IPS DF 6.9 (cell line): ENCODE measurements at regions not wholly inside any gene's neighbourhood (a gene's known extent, or its start where the extent isn't known, plus 50 kb on each side); places are given as distances from the start of the nearest gene placed in this dataset.
"Not testable (repeated sequence)": the region's sequence is repeated elsewhere in the genome, so short reads cannot be mapped to it uniquely, and the experiment has no call there.

Experiments used
- DNase-seq: peaks from one replicate; pipeline ENCODE4 v3.0.0-alpha.2; 2013; ENCODE audit warnings: low read depth, low spot score
- H3K27ac ChIP-seq: one replicate; pipeline ENCODE4 v1.5.1; 2013; ENCODE audit warnings: low read length, control low read depth
- H3K27me3 ChIP-seq: 2 replicates; pipeline ENCODE4 v1.6.1; 2013; ENCODE audit warnings: mild to moderate bottlenecking, low read length; ENCODE audit not compliant: control insufficient read depth, insufficient read depth
- H3K36me3 ChIP-seq: 2 replicates; pipeline ENCODE4 v1.6.1; 2013; ENCODE audit warnings: low read length; ENCODE audit not compliant: control insufficient read depth, insufficient read depth
- H3K4me1 ChIP-seq: 2 replicates; pipeline ENCODE4 v1.6.1; 2013; ENCODE audit warnings: low read length; ENCODE audit not compliant: control insufficient read depth, insufficient read depth
- H3K4me3 ChIP-seq: 2 replicates; pipeline ENCODE4 v1.5.1; 2013; ENCODE audit warnings: mild to moderate bottlenecking, low read length
- H3K9me3 ChIP-seq: 2 replicates; pipeline ENCODE4 v1.6.1; 2013; ENCODE audit warnings: low read length, inconsistent platforms; ENCODE audit not compliant: control insufficient read depth, insufficient read depth
- WGBS: extraction: QIAGEN DNeasy Blood & Tissue Kit; methylation state at CpG from one replicate; pipeline ENCODE4 v1.1.7; 2013; ENCODE audit warnings: mixed read lengths, missing lambda C conversion rate; ENCODE audit not compliant: insufficient read length, insufficient coverage; 5-methylcytosine and 5-hydroxymethylcytosine counted together

DNA sequence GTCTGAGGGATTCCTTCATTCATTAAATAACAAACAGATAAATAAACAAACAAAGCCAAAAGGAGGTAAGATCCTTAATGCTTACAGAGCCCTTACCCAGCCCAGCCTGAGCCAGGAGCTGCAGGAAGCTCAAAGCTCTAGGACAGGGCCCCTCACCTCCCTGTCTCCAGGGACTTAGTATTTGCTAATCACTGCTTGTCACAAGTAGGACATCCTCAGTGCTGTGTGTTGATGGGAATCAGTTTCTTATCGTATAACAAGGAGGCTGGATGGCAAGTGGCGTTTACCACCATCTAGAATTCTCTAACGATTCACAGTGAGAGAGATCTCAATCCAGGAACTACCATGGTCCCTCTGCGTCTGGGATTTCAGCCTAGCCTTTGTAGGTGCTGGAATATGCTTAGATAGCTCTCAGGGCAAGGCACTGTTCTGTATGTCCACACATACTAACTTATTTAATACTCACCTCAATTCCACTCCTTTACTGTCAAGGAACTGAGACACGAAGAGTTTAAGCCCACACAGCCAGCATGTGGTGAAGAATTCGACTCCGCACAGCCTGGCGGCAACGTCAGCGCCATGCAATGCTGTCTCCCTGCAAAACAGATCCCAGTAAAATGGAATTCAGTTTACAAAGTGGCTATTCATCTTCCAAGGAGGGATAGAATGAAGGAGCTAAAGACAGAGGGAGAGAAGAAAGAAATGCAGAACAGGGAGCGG lies 164.8 kb downstream of the MYCN start:
- Histone ChIP-seq H3K4me1 (peaks cover 22% of the 10 kb centered on the region), H3K9me3 (no peaks in the 10 kb centered on the region), H3K27me3 (no peaks in the 10 kb centered on the region), H3K27ac (peak overlapping the region; percentile 99), H3K36me3 (no peaks in the 10 kb centered on the region), H3K4me3 (no peak overlapping the region)
- no CpG with 5 or more reads among the region's 11 CpGs for WGBS
- DNase-seq, result peak; percentile 25

DNA sequence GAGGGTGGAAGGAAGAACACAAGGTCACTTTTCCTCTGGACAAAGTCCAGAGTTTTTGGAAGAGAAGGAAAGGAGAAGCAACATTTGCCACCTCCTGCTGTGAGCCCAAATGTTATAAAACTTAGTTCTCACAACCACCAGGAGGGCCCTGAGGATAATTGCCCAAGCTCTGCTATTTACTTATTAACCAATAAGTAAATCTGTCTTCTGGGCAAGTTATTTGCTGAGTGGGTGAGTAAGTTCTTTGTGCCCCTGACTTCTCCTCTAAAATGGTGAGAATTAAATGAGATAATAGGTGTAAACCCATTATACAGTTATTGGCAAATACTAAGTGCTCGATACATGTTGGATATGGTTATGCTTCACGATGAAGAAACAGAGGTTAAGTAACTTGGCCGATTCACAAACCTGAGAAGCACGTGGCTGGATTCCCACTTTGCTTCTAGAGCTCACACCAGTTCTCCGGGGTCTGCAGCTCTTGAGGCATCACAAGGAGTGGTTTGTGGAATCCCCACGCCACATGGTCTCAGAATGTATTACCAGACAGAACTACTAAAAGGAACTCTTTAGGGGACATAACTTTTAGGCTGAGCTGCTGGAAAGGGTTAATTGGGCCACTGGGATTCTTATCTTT lies 164.1 kb downstream of the MYCN start:
- no peaks in the 10 kb centered on the region for H3K36me3 ChIP-seq

DNA sequence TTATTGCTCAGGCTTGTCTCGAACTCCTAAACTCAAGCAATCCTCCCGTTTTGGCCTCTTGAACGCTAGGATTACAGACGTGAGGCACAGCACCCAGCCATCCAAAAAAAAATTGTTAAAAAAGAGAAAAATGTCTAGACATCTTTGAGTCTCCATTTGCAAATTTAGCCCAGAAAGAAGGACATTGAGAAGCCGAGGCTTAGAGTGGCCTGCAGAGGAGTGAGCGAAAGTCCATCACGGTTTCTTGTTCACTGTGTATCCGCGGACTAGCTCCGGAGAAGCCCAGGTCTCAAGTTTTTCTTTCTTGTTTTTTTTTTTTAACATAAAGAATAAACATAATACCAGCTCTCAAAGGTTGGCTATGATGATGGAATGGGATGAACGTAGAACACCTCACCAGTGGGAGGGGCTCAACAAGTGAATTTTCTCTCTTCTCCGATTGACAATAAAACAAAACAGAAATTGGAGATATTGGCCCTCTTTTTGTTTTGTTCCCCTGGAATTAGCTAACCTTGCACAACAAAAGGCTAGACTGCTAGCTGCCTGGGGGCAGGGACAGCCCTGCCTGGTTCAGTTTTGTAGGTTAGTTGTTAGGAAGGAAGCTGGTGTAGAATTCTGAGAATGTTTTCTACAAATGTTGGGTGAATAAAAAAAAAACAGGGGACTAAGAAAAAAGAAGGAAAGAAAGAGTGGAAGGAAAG lies 163.4 kb downstream of the MYCN start:
- no peak overlapping the region for H3K4me3 ChIP-seq
- no peaks in the 10 kb centered on the region for H3K9me3 ChIP-seq
- H3K36me3 ChIP-seq, result no peaks in the 10 kb centered on the region
- peaks cover 22% of the 10 kb centered on the region for H3K4me1 ChIP-seq
- no peak overlapping the region for H3K27ac ChIP-seq
- peak; percentile 22 for DNase-seq
- no CpG with 5 or more reads among the region's 12 CpGs for WGBS
- no peaks in the 10 kb centered on the region for H3K27me3 ChIP-seq

More for the DNA sequence above, 164.1 kb downstream of the MYCN start:
- Histone ChIP-seq H3K27ac (peak overlapping the region; percentile 99), H3K9me3 (no peaks in the 10 kb centered on the region), H3K4me1 (peaks cover 22% of the 10 kb centered on the region), H3K4me3 (no peak overlapping the region), H3K27me3 (no peaks in the 10 kb centered on the region)
- no CpG with 5 or more reads among the region's 6 CpGs for WGBS
- DNase-seq, result no peak

GRCh38 chr2:16102976-16103380 lies 162.6 kb downstream of the MYCN start:
- no peaks in the 10 kb centered on the region for H3K9me3 ChIP-seq
- H3K27me3 ChIP-seq, result no peaks in the 10 kb centered on the region
- H3K36me3 ChIP-seq, result no peaks in the 10 kb centered on the region
- WGBS, result no CpG with 5 or more reads among the region's 16 CpGs
- peaks cover 22% of the 10 kb centered on the region for H3K4me1 ChIP-seq
- no peak overlapping the region for H3K4me3 ChIP-seq
- DNase-seq, result no peak
- no peak overlapping the region for H3K27ac ChIP-seq

DNA sequence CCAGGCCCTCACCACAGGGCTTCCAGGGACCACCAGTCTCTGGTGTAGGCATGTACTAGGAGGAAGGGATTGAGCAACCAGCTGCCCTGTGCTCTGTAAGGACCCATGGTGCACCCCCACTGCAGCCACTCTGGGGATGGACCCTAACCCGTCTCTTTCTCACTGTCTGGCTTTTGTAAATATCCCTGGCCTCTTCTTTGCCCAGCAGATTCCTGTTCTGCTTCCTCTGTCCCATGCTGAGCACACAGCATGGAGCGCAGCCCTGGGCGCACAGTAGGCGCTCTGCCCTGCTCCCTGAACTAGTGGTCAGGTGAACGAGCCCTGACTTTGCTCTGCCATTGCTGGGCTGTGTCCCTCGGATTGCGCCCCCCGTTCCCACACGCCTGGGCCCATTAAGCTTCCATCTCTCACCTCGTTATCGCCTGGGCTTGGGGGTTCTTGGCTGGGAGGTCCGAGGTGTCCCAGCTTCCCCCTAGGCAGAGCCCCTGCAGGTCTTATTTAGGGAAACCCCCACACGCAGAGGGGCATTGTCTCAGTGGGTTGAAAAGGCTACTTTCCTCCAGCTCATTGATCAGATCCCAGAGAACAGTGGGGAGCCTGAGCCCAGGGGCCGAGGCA lies 162.1 kb downstream of the MYCN start:
- no peak overlapping the region for H3K4me3 ChIP-seq
- no CpG with 5 or more reads among the region's 14 CpGs for WGBS
- DNase-seq, result no peak
- no peaks in the 10 kb centered on the region for H3K36me3 ChIP-seq
- H3K4me1 ChIP-seq, result peaks cover 22% of the 10 kb centered on the region
- no peaks in the 10 kb centered on the region for H3K9me3 ChIP-seq
- H3K27me3 ChIP-seq, result no peaks in the 10 kb centered on the region
- no peak overlapping the region for H3K27ac ChIP-seq

DNA sequence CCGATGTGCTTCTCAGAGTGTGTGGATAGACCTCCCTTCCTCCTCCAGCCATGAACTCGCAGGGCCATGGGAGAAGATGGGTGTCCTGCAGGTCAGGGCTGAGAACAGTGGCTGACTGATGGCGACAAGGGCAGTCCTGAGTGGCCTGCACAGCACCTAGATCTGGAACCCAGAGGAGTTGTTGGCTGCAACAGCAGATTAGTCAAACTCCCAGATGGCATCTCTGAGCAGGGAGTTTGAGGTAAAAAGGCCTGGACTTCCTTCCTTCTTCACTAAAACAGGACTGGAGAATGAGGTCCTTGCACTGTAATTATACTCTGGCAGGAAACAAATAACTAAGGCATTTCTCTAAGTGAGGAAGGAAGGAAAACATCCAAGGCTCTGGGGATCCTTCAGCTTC lies 160.8 kb downstream of the MYCN start:
- no peak for DNase-seq
- H3K27ac ChIP-seq, result no peak overlapping the region
- no CpG with 5 or more reads among the region's 3 CpGs for WGBS
- peaks cover 20% of the 10 kb centered on the region for H3K4me1 ChIP-seq
- H3K9me3 ChIP-seq, result no peaks in the 10 kb centered on the region
- no peaks in the 10 kb centered on the region for H3K27me3 ChIP-seq
- no peak overlapping the region for H3K4me3 ChIP-seq
- H3K36me3 ChIP-seq, result no peaks in the 10 kb centered on the region

GRCh38 chr2:16100006-16100405 lies 159.7 kb downstream of the MYCN start:
- Histone ChIP-seq H3K27ac (no peak overlapping the region), H3K9me3 (no peaks in the 10 kb centered on the region), H3K36me3 (no peaks in the 10 kb centered on the region), H3K4me3 (no peak overlapping the region), H3K4me1 (peaks cover 18% of the 10 kb centered on the region), H3K27me3 (no peaks in the 10 kb centered on the region)
- no CpG with 5 or more reads among the region's 1 CpG for WGBS
- no peak for DNase-seq

DNA sequence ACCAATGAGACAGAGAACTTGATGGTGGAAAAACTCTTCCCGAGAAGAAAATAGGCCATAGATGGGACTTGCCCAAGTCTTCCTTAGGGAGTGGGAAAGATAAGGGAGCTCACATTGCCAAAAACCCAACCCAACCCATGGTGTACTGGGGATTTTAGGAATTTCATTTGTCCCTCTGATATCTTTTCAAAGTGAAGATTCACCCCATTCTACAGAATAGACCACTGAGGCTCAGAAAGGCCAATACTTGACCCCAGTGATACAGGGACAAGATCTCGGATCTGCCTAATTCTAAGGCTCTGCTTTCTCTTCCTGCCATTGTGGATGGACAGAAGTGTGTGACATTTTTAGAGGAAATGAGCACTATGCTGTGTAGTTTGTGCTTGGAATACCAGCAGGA lies 159.0 kb downstream of the MYCN start:
- no peaks in the 10 kb centered on the region for H3K36me3 ChIP-seq
- WGBS, result no CpG with 5 or more reads among the region's 2 CpGs
- no peak for DNase-seq
- H3K4me3 ChIP-seq, result no peak overlapping the region
- no peaks in the 10 kb centered on the region for H3K27me3 ChIP-seq
- H3K27ac ChIP-seq, result no peak overlapping the region
- H3K4me1 ChIP-seq, result peaks cover 15% of the 10 kb centered on the region
- H3K9me3 ChIP-seq, result no peaks in the 10 kb centered on the region

- no CpG with 5 or more reads among the region's 4 CpGs for WGBS
- H3K36me3 ChIP-seq, result no peaks in the 10 kb centered on the region
- H3K27ac ChIP-seq, result no peak overlapping the region
- DNase-seq, result no peak
- peaks cover 2% of the 10 kb centered on the region for H3K4me1 ChIP-seq
- no peaks in the 10 kb centered on the region for H3K9me3 ChIP-seq
- H3K4me3 ChIP-seq, result no peak overlapping the region
- no peaks in the 10 kb centered on the region for H3K27me3 ChIP-seq
Measured at GRCh38 chr2:16096962-16097361, 156.6 kb downstream of the MYCN start.

- H3K9me3 ChIP-seq, H3K4me1 ChIP-seq, H3K36me3 ChIP-seq, H3K27me3 ChIP-seq, DNase-seq, H3K4me3 ChIP-seq, H3K27ac ChIP-seq: not testable (repeated sequence)
- no CpG with 5 or more reads among the region's 1 CpG for WGBS
Measured at GRCh38 chr2:16095483-16095882, 155.1 kb downstream of the MYCN start.
